Keratinocyte (primary cell): ENCODE measurements at regions not wholly inside any gene's neighbourhood (a gene's known extent, or its start where the extent isn't known, plus 50 kb on each side); places are given as distances from the start of the nearest gene placed in this dataset.

Experiments
- CTCF ChIP-seq, 3 experiments: IDR thresholded peaks in 1 of 3; conservative IDR thresholded peaks in 1 of 3; optimal IDR thresholded peaks in 1 of 3; 2 replicates in 2 of 3; 3 replicates in 1 of 3; pipeline versions ENCODE3 to v1.5.1; 2011; ENCODE audit warnings: low read length in 3 of 3, mild to moderate bottlenecking in 3 of 3, moderate library complexity in 2 of 3, control low read depth in 1 of 3, inconsistent platforms in 1 of 3; ENCODE audit not compliant: insufficient read depth in 2 of 3; ENCODE audit errors: extremely low read depth in 1 of 3
- EZH2 ChIP-seq: IDR thresholded peaks from one replicate; pipeline ENCODE4 v1.6.1; 2012; ENCODE audit warnings: inconsistent platforms, mild to moderate bottlenecking, low read length, moderate library complexity

DNA sequence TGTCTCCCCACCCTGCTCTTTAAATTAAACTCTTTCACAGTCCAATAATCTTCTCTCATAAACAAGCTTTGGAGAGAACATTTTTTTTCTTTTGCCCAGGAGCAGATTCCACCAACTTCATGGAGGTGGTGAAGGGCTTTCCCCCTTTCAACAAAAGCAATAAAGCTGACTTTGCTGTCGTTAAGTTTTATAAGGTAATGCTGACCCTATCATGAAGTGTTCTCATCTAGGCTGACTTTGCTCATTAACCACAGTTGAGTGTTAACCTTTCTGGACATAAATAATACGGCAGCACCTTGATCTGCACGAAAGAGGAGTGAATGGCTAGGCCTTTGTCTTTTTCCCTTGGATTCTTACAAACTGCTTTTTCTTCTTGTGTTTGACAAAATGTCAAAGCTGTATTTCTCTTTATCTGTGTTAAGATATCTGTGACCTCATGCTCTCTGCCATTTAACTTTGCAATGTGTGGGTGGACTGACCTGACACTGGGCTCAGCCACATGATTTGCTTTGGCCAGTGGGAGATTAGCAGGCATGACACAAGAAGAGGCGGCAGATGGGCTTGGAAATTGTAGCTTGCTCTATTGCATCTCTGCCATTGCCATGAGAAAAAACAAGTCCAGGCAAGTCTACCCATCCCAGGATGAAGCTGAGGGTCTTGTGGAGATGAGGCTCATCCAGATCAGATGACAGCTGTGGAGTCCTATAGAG, 470.9 kb upstream of the CCDC196 start:
- TF ChIP-seq CTCF (optimal IDR thresholded peaks at IDR 0.05 in 1 of 3, IDR thresholded peaks at IDR 0.05 in 1 of 3, conservative IDR thresholded peaks at IDR 0.05 in 1 of 3; ENCODE audit: extremely low read depth in 1 of 3, insufficient read depth in 2 of 3, low read length in 3 of 3) = no peak
- TF ChIP-seq EZH2 = no peak
